NCI-H524 treated with DMSO at 0.1 percent for 48 hours (cell line): ENCODE measurements at regions not wholly inside any gene's neighbourhood (a gene's known extent, or its start where the extent isn't known, plus 50 kb on each side); places are given as distances from the start of the nearest gene placed in this dataset.
"Not testable (repeated sequence)": the region's sequence is repeated elsewhere in the genome, so short reads cannot be mapped to it uniquely, and the experiment has no call there.

ENCODE experiments used
- DNase-seq: peaks from one replicate; lab custom pipeline; 2025; lab: John Stamatoyannopoulos, UW

- DNase-seq, result not testable (repeated sequence)
These were observed 117.0 kb downstream of the CEP44 start for GRCh38 chr4:174400603-174401302.

GRCh38 chr4:174398728-174399127, 115.0 kb downstream of the CEP44 start:
- peak; percentile 7 for DNase-seq

GRCh38 chr4:174397366-174398155, 113.8 kb downstream of the CEP44 start:
- DNase-seq, result no peak

GRCh38 chr4:174396599-174397110, 112.9 kb downstream of the CEP44 start:
- no peak for DNase-seq

- DNase-seq, result no peak
These were observed 111.2 kb downstream of the CEP44 start for GRCh38 chr4:174394915-174395314.

- no peak for DNase-seq
These were observed 105.7 kb downstream of the CEP44 start for GRCh38 chr4:174389439-174389838.

- no peak for DNase-seq
These were observed 104.9 kb downstream of the CEP44 start for GRCh38 chr4:174388461-174389145.

GRCh38 chr4:174387721-174388120, 104.0 kb downstream of the CEP44 start:
- DNase-seq, result no peak

- no peak for DNase-seq
These were observed 103.4 kb downstream of the CEP44 start for GRCh38 chr4:174387143-174387542.

- DNase-seq, result no peak
These were observed 100.1 kb downstream of the CEP44 start for GRCh38 chr4:174383783-174384182.

- DNase-seq, result peak; percentile 40
These were observed 99.4 kb downstream of the CEP44 start for GRCh38 chr4:174382938-174383605.
